ENCODE measurements at regions not wholly inside any gene's neighbourhood (a gene's known extent, or its start where the extent isn't known, plus 50 kb on each side); places are given as distances from the start of the nearest gene placed in this dataset.

- DNase-seq (ENCODE audit: low read depth in 2 of 2), result no peak
Observed at GRCh38 chr10:62550173-62550572, 176.0 kb downstream of the ZNF365 start.

DNA sequence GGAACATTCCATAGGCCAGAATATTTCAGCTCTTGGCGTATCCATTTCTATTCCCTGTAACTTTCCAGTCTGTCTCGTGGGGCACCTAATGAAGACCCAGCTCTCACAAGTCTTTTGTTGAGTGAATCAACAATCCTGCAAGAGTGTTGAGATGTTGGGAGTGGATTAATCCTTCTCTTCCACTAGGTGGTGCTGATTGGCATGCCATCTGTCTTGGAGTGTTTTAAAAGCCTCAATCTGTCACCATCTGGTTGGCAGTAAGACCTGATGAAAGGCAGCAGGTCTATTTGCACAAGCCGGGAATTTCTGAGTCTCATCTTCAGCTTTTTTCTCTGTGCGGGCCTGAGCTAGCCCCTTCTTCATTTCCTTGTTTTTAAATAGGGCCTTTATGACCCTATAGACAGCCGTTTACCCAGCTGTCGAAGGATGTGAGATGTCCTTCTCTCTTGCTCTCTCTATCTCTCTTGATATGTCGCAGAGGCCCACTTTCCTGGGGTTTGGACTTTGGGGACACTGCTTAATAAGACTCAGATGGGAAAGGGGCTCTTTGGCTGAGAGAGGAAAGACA lies 180.5 kb downstream of the ZNF365 start:
- peak in 1 of 2 donors; percentile 3 for DNase-seq (ENCODE audit: low read depth in 2 of 2)

- no peak for DNase-seq (ENCODE audit: low read depth in 2 of 2)
Observed at GRCh38 chr10:62559481-62560200, 185.5 kb downstream of the ZNF365 start.

DNA sequence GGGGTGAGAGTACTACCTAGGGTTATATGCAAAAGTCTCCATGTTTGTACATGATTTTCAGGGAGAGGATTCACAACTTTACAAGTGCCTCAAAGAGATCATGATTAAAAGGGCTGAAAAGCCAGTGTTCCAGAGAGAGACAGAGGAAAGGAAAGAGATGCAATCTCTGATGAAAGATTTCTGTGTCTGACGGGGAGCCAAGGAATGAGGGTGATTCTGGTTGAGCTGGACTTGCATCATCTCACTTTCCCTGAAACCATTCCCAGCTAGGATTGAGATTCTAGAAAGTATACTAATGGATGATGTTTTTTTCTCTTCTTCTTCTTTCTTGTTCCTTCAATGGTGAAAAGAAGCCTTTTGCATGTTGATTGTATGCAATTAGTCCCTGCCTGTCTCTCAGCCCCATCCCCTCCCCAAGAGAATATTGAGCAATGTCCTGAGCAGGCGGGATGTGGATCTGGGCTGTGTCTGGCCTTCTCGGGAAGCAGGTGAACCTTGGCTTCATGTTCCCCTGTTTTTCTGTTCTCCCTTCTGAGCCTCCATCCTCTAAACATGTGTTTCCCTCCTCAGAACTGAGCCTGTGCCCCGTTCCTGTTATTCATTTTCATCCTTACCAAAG lies 186.1 kb downstream of the ZNF365 start:
- DNase-seq (ENCODE audit: low read depth in 2 of 2), result no peak

DNA sequence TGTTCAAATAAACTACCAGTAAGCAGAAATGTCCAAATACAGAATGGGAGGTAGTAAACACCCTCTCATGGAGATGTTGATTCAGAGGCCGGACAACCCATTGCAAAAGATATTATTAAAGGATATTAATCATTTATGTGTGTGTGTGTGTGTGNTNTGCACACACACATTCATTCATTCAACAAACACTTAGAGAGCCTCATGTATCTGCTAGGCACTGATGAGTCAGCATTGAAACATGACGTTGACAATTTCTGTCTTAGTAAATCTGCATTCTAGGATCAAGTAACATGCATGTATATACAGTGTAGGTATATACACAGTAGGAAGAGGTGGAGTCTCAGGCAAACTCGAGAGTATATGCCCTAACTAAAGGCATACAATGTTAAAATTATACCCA lies 187.0 kb downstream of the ZNF365 start:
- DNase-seq (ENCODE audit: low read depth in 2 of 2), result no peak

DNA sequence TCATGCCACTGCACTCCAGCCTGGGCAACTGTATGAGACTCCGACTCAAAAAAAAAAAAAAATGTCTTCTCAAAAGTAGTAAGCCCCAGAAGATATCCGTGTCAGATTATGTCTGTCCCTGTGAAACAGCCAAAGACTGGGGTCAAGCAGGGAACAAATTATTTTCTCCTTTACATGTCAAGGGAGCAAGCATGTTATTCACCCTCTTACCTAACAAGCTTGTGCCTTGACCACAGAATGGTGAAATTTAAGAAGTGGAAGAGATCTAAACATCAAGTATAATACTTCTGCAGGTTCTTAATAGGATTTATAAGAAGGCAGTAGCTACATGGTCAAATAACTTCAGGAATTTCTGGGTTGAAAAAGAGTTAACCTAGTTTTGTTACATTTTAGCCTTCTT lies 187.9 kb downstream of the ZNF365 start:
- DNase-seq (ENCODE audit: low read depth in 2 of 2), result no peak

DNA sequence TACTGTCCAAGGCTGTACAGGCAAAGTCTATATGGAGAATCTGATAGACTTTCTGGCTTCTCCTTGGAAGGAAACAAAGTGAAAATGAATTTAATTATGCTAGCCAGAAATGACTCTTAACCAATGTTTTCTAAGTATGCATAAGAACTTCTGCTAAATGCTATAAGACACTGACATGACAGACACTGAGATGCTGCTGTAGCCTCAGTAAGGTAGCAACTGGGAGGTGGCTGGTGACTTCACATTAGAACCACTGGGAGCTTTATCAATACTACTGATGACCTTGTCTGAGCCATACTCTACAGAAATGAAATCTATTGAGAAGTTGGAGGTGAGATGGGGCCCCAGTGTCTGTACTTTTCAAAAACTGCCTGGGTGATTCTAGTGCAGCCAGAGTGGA lies 188.6 kb downstream of the ZNF365 start:
- DNase-seq (ENCODE audit: low read depth in 2 of 2), result no peak

DNA sequence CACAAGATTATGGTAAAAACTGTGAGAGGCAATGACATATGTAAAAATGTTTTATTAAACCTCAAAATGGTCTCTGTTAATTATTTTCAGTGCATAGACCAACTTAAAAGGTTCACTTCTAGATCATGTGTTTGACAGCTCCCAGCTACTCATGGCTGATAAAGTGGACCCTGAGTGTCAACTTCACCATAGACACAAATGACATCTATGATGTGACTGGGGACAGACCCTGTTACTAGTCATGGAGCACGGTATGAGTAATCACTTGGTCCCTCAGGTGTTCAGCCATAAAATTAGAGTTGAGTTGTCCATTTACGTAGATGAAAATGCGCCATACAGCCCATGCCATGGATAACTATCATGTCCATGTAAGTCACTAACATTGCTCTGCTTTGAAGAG lies 199.8 kb downstream of the ZNF365 start:
- DNase-seq (ENCODE audit: low read depth in 2 of 2), result no peak

DNA sequence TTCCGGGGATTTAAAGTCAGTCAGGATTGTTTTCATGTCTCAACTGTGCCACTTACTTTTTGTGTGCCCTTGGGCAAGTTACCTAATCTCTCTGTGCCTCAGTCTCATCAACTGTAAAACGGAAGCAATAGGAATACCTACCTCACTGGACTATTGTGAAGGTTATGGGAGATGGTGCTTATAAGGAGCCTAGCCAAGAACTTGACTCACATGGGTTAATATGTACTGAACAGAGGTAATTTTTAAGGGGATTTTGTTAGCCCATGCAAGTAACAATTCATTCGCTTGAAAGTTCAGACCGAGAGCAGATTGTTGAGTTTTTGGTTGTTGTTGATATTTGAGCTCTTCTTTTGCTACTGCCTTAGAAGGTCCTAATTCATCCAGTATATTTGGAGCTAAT lies 202.9 kb downstream of the ZNF365 start:
- no peak for DNase-seq (ENCODE audit: low read depth in 2 of 2)

- no peak for DNase-seq (ENCODE audit: low read depth in 2 of 2)
Observed at GRCh38 chr10:62577666-62578291, 203.6 kb downstream of the ZNF365 start.

GRCh38 chr10:62578301-62578700 lies 204.1 kb downstream of the ZNF365 start:
- DNase-seq (ENCODE audit: low read depth in 2 of 2), result no peak

DNA sequence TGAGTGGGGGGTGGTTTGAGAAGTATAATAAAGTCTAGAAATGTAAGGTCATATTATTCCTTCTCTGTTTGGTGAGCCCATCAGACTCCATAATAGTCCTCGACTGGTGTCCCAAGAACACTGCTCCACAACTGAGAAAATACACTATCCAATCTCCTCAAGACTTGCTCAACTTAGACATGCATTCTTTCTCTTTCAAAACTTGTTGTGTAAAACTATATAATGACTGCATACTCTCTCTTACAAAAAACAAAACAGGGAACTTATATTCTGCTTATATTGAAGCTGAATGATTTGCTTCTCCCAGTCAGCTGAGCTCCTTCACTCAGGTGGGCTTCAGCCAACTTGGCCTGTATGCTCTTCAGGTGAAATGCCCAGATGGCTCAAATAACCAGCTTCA lies 204.7 kb downstream of the ZNF365 start:
- no peak for DNase-seq (ENCODE audit: low read depth in 2 of 2)

DNA sequence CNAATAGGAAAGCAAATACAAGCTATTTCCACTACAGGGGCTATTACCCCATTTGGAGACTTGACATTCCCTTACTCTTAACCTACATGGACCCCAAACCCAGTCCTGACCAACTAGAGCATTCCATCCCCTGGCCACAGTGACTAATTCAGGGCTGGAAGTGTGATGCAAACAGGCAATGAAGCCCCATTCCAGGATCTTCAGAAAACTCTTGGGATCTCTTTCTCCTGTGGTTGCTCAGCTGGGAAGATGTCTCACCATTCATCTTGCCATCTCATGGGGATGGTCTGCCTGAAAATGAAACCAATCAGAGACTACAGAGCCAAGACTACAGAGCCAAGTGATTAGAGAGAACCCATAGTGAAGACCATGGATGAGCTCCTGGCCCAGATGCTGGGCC lies 206.2 kb downstream of the ZNF365 start:
- DNase-seq (ENCODE audit: low read depth in 2 of 2), result no peak

GRCh38 chr10:62581351-62581750 lies 207.2 kb downstream of the ZNF365 start:
- DNase-seq (ENCODE audit: low read depth in 2 of 2), result no peak

DNA sequence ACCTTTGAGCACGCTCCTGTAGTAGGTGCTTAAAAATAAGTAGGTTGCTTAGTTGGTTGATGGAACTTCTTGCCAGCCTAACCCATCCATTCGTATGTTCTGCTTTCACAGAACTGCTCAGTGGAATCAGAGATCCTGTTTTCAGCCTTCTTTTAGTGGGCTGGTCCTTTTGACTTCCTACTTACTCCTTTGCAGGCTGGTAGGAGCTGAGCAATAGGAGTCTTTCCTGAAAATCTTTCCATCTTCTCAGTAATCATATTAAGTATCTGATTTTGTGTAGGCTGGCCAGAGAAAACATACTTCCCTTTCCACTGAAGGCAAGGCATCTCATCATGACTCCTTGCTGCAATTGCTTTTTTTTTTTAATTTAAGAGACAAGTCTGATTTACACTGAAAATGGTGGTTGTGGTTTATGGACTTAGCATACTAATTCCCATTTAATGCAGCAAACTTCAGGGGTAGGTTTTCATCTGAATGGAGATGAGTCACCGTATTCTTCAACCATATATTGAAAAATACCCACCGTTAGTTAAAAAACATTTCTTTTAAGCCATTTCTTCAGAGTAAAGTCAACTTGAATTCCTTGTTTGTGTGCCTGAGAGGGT lies 208.0 kb downstream of the ZNF365 start:
- no peak for DNase-seq (ENCODE audit: low read depth in 2 of 2)

DNA sequence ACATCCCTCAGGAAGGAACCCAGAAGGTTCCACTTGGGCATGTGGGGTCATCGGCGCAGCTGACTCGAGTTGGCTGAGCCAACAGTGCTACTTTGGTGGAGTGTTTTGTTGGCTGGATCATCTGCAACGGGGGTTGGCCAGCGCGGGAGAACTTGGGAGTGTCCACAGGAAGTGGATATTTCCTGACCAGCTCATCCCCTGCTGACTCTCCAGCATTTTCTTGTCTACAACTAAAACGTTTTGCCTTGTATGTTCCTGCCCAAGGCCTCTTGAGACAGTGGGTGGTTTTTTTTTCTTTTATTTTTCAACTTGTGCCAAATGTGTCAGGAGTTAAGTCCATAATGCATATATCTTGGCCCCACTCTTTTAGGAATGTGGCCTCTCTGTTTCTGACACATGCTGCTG lies 208.6 kb downstream of the ZNF365 start:
- DNase-seq (ENCODE audit: low read depth in 2 of 2), result no peak

GRCh38 chr10:62583876-62584615 lies 209.9 kb downstream of the ZNF365 start:
- DNase-seq (ENCODE audit: low read depth in 2 of 2), result no peak

DNA sequence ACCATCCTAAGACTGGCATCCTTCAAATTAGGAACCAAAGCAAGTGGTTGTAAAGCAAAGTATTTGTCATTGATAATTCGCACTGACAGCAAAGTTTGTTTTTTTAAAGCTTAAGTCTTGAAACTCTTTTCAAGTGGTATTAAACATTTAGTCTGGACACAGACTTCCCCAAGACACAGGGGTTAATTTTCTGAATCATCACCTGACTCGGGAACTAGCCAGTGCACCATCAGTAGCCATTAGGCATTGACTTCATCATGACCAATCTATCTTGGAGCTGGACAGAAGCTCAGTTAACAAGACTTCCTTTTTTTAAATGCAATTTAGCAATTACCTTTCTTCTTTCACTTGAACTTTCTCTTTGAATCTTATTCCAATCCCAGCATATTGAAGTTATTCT lies 210.6 kb downstream of the ZNF365 start:
- no peak for DNase-seq (ENCODE audit: low read depth in 2 of 2)

GRCh38 chr10:62585211-62585775 lies 211.1 kb downstream of the ZNF365 start:
- no peak for DNase-seq (ENCODE audit: low read depth in 2 of 2)

GRCh38 chr10:62587011-62587410 lies 212.8 kb downstream of the ZNF365 start:
- DNase-seq (ENCODE audit: low read depth in 2 of 2), result no peak

DNA sequence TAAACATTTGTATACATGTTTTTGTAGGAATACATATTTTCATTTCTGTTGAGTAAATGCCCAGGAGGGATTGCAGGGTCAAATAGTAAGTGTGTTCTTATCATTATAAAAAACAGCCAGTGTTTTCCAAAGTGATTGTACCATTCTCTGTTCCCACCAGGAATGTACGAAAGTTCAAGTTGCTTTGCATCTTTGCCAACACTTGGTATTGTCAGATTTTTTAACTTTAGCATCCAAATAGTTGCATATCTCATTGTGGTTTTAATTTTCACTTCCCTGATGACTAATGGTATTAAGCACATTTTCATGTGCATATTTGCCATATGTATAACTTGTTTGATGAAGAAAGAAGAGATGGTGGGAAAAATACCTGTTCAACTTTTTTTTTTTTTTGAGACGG lies 213.9 kb downstream of the ZNF365 start:
- DNase-seq (ENCODE audit: low read depth in 2 of 2), result no peak

DNA sequence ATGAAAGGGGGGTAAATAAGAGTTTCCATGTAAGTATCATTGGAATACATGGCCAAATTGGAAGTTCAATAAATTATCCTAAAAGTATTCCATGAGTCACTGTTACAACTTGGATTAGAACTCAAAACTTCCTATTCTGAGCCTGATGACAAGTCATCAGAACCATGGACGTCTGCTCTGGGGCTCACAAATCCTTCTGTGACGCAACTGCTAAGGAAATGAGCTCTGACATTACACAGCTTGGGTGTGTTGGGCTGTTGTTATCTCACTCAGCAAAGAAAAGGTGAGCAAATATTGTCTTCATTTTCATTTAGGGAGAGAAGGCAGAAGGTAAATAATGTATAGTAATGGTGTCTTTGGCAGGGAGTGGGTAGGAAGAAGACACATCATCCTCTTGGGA lies 214.8 kb upstream of the ADO start:
- DNase-seq (ENCODE audit: low read depth in 2 of 2), result no peak

All from stimulated activated CD4-positive, alpha-beta T cell treated with anti-CD3 and anti-CD28 coated beads, Interleukin-15, amount 100 ng/mL, for 48 hours (primary cell).